ENCODE measurements at regions not wholly inside any gene's neighbourhood (a gene's known extent, or its start where the extent isn't known, plus 50 kb on each side); places are given as distances from the start of the nearest gene placed in this dataset.

DNA sequence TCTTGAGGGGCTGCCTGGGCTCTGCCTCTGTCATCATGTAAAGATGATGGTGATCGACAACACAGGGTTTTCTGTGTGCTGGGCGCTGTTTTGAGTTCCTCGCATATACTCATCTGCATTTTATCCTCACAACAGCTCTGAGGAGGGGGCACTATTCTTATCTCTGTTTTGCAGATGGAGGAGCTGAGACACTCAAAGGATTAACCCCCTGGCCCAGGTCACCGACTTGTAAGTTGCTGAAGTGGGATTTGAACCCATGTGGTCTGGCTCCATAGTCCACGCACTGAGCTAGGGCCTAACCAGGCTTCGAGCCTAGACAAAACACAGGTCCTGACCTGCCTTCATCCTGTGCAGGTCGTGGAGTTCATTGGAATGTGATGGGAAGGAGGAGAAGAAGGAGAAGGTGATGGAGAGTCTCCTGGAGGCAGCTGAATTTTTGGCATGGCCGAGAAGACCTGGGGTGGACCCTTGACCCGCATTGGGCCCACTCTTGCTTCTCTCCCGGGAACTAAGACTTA, 140.0 kb downstream of the ASCL4 start (continued):
- TF ChIP-seq, protein P1, sequence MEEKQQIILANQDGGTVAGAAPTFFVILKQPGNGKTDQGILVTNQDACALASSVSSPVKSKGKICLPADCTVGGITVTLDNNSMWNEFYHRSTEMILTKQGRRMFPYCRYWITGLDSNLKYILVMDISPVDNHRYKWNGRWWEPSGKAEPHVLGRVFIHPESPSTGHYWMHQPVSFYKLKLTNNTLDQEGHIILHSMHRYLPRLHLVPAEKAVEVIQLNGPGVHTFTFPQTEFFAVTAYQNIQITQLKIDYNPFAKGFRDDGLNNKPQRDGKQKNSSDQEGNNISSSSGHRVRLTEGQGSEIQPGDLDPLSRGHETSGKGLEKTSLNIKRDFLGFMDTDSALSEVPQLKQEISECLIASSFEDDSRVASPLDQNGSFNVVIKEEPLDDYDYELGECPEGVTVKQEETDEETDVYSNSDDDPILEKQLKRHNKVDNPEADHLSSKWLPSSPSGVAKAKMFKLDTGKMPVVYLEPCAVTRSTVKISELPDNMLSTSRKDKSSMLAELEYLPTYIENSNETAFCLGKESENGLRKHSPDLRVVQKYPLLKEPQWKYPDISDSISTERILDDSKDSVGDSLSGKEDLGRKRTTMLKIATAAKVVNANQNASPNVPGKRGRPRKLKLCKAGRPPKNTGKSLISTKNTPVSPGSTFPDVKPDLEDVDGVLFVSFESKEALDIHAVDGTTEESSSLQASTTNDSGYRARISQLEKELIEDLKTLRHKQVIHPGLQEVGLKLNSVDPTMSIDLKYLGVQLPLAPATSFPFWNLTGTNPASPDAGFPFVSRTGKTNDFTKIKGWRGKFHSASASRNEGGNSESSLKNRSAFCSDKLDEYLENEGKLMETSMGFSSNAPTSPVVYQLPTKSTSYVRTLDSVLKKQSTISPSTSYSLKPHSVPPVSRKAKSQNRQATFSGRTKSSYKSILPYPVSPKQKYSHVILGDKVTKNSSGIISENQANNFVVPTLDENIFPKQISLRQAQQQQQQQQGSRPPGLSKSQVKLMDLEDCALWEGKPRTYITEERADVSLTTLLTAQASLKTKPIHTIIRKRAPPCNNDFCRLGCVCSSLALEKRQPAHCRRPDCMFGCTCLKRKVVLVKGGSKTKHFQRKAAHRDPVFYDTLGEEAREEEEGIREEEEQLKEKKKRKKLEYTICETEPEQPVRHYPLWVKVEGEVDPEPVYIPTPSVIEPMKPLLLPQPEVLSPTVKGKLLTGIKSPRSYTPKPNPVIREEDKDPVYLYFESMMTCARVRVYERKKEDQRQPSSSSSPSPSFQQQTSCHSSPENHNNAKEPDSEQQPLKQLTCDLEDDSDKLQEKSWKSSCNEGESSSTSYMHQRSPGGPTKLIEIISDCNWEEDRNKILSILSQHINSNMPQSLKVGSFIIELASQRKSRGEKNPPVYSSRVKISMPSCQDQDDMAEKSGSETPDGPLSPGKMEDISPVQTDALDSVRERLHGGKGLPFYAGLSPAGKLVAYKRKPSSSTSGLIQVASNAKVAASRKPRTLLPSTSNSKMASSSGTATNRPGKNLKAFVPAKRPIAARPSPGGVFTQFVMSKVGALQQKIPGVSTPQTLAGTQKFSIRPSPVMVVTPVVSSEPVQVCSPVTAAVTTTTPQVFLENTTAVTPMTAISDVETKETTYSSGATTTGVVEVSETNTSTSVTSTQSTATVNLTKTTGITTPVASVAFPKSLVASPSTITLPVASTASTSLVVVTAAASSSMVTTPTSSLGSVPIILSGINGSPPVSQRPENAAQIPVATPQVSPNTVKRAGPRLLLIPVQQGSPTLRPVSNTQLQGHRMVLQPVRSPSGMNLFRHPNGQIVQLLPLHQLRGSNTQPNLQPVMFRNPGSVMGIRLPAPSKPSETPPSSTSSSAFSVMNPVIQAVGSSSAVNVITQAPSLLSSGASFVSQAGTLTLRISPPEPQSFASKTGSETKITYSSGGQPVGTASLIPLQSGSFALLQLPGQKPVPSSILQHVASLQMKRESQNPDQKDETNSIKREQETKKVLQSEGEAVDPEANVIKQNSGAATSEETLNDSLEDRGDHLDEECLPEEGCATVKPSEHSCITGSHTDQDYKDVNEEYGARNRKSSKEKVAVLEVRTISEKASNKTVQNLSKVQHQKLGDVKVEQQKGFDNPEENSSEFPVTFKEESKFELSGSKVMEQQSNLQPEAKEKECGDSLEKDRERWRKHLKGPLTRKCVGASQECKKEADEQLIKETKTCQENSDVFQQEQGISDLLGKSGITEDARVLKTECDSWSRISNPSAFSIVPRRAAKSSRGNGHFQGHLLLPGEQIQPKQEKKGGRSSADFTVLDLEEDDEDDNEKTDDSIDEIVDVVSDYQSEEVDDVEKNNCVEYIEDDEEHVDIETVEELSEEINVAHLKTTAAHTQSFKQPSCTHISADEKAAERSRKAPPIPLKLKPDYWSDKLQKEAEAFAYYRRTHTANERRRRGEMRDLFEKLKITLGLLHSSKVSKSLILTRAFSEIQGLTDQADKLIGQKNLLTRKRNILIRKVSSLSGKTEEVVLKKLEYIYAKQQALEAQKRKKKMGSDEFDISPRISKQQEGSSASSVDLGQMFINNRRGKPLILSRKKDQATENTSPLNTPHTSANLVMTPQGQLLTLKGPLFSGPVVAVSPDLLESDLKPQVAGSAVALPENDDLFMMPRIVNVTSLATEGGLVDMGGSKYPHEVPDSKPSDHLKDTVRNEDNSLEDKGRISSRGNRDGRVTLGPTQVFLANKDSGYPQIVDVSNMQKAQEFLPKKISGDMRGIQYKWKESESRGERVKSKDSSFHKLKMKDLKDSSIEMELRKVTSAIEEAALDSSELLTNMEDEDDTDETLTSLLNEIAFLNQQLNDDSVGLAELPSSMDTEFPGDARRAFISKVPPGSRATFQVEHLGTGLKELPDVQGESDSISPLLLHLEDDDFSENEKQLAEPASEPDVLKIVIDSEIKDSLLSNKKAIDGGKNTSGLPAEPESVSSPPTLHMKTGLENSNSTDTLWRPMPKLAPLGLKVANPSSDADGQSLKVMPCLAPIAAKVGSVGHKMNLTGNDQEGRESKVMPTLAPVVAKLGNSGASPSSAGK (IDR thresholded peaks at IDR 0.05) = peak; percentile 52
- TF ChIP-seq CHD2 (IDR thresholded peaks at IDR 0.05; ENCODE audit: low read depth, low read length) (no peak), NCOR1 (IDR thresholded peaks at IDR 0.05) (peak; percentile 74), CBFA2T3 (IDR thresholded peaks at IDR 0.05) (peak; percentile 88), TRIM24 (IDR thresholded peaks at IDR 0.05) (peak in 1 of 2 experiments; percentile 45; a peak in 1 of 4 replicates), LEF1 (IDR thresholded peaks at IDR 0.05) (no peak), RCOR1 (IDR thresholded peaks at IDR 0.05; ENCODE audit: borderline replicate concordance in 1 of 2, low read depth in 2 of 2, low read length in 2 of 2) (peak in 1 of 2 experiments; percentile 49; a peak in 1 of 4 replicates), ZBTB7A (IDR thresholded peaks at IDR 0.05; ENCODE audit: borderline replicate concordance, control insufficient read depth, low read depth, low read length) (peak; percentile 55; the same call in 1 of the 2 replicates), DPF2 (IDR thresholded peaks at IDR 0.05) (peak; percentile 89), STAT5A (IDR thresholded peaks at IDR 0.05; ENCODE audit: borderline replicate concordance, low read length) (peak; percentile 39; the same call in 1 of the 2 replicates), SMAD4 (CRISPR knock-in tag; conservative IDR thresholded peaks at IDR 0.05) (peak; percentile 53), SMARCE1 (IDR thresholded peaks at IDR 0.05) (peak; percentile 46; the same call in 1 of the 2 replicates), TBL1XR1 (IDR thresholded peaks at IDR 0.05; ENCODE audit: low read length in 2 of 2) (0 out of 4 replicates have a peak, but pooled peaks of 1 of the 2 experiments have one; percentile 12), NFIC (IDR thresholded peaks at IDR 0.05) (peak; percentile 41), NR4A1 (CRISPR knock-in tag; IDR thresholded peaks at IDR 0.05) (no peak), NR4A1 (tag; IDR thresholded peaks at IDR 0.05) (no peak)
- TF ChIP-seq, protein P2, sequence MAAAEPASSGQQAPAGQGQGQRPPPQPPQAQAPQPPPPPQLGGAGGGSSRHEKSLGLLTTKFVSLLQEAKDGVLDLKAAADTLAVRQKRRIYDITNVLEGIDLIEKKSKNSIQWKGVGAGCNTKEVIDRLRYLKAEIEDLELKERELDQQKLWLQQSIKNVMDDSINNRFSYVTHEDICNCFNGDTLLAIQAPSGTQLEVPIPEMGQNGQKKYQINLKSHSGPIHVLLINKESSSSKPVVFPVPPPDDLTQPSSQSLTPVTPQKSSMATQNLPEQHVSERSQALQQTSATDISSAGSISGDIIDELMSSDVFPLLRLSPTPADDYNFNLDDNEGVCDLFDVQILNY (CRISPR knock-in tag; IDR thresholded peaks at IDR 0.05) = no peak
- TF ChIP-seq, protein P3, sequence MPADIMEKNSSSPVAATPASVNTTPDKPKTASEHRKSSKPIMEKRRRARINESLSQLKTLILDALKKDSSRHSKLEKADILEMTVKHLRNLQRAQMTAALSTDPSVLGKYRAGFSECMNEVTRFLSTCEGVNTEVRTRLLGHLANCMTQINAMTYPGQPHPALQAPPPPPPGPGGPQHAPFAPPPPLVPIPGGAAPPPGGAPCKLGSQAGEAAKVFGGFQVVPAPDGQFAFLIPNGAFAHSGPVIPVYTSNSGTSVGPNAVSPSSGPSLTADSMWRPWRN (IDR thresholded peaks at IDR 0.05; ENCODE audit: low read depth) = no peak

Measured in K562 (cell line).